ENCODE measurements at regions not wholly inside any gene's neighbourhood (a gene's known extent, or its start where the extent isn't known, plus 50 kb on each side); places are given as distances from the start of the nearest gene placed in this dataset.

- Mint-ChIP-seq H3K27me3 (ENCODE audit: low read depth) (no peaks in the 10 kb centered on the region), H3K36me3 (ENCODE audit: low read depth) (no peaks in the 10 kb centered on the region)
- no peak for TF ChIP-seq CTCF (IDR thresholded peaks at IDR 0.05; ENCODE audit: unreplicated experiment in 3 of 3)
Measured at GRCh38 chr4:19178835-19179234, 1072.9 kb upstream of the SLIT2 start.

GRCh38 chr4:19177616-19178015, 1074.1 kb upstream of the SLIT2 start:
- no peaks in the 10 kb centered on the region for H3K27me3 Mint-ChIP-seq (ENCODE audit: low read depth)
- peaks cover 3% of the 10 kb centered on the region for H3K9me3 Mint-ChIP-seq
- no peak for TF ChIP-seq CTCF (IDR thresholded peaks at IDR 0.05; ENCODE audit: unreplicated experiment in 3 of 3)
- H3K27ac Mint-ChIP-seq = no peak overlapping the region
- H3K4me3 Mint-ChIP-seq = no peak overlapping the region
- no peaks in the 10 kb centered on the region for H3K4me1 Mint-ChIP-seq
- H3K36me3 Mint-ChIP-seq (ENCODE audit: low read depth) = no peaks in the 10 kb centered on the region

More at GRCh38 chr4:19178835-19179234, 1072.9 kb upstream of the SLIT2 start:
- Mint-ChIP-seq H3K4me3 (no peak overlapping the region), H3K9me3 (peaks cover 3% of the 10 kb centered on the region), H3K27ac (no peak overlapping the region), H3K4me1 (no peaks in the 10 kb centered on the region)

DNA sequence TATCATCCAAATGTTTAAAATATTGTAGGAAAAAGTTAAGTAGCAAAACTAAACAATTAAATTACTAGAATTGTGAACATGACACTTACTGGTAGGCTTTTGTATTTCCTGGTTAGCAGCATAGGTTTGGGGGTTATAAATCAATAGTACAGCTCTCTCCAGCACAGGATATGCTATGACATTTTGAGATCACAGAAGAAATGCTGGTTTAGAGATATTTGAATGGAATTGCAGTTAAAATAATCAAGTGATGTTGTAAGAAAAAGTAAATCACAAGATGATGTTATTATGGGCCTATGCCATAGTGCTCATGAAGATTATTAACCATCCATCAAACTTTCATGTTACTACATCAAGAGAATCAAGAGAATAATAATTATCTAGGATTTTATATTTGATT, 1079.9 kb upstream of the SLIT2 start:
- no peaks in the 10 kb centered on the region for H3K4me1 Mint-ChIP-seq
- no peak overlapping the region for H3K4me3 Mint-ChIP-seq
- no peaks in the 10 kb centered on the region for H3K9me3 Mint-ChIP-seq
- H3K27me3 Mint-ChIP-seq (ENCODE audit: low read depth) = no peaks in the 10 kb centered on the region
- TF ChIP-seq CTCF (IDR thresholded peaks at IDR 0.05; ENCODE audit: unreplicated experiment in 3 of 3) = no peak
- H3K27ac Mint-ChIP-seq = no peak overlapping the region
- no peaks in the 10 kb centered on the region for H3K36me3 Mint-ChIP-seq (ENCODE audit: low read depth)

GRCh38 chr4:19167311-19167710, 1084.4 kb upstream of the SLIT2 start:
- H3K9me3 Mint-ChIP-seq = peaks cover 4% of the 10 kb centered on the region

GRCh38 chr4:19164334-19164733, 1087.4 kb upstream of the SLIT2 start:
- TF ChIP-seq CTCF (IDR thresholded peaks at IDR 0.05; ENCODE audit: unreplicated experiment in 3 of 3) = no peak

More at GRCh38 chr4:19167311-19167710, 1084.4 kb upstream of the SLIT2 start:
- Mint-ChIP-seq H3K27ac (no peak overlapping the region), H3K4me3 (no peak overlapping the region), H3K4me1 (no peaks in the 10 kb centered on the region), H3K36me3 (ENCODE audit: low read depth) (no peaks in the 10 kb centered on the region), H3K27me3 (ENCODE audit: low read depth) (no peaks in the 10 kb centered on the region)
- TF ChIP-seq CTCF (IDR thresholded peaks at IDR 0.05; ENCODE audit: unreplicated experiment in 3 of 3) = no peak

GRCh38 chr4:19159874-19160273, 1091.8 kb upstream of the SLIT2 start:
- Mint-ChIP-seq H3K27ac (peak overlapping the region in 1 of 3 experiments; percentile 11), H3K27me3 (ENCODE audit: low read depth) (no peaks in the 10 kb centered on the region), H3K9me3 (peaks cover 28% of the 10 kb centered on the region), H3K36me3 (ENCODE audit: low read depth) (peaks cover 15% of the 10 kb centered on the region), H3K4me3 (no peak overlapping the region), H3K4me1 (peaks cover 21% of the 10 kb centered on the region)
- TF ChIP-seq CTCF (IDR thresholded peaks at IDR 0.05; ENCODE audit: unreplicated experiment in 3 of 3) = no peak

More at GRCh38 chr4:19164334-19164733, 1087.4 kb upstream of the SLIT2 start:
- no peak overlapping the region for H3K27ac Mint-ChIP-seq
- H3K9me3 Mint-ChIP-seq = peaks cover 6% of the 10 kb centered on the region
- no peak overlapping the region for H3K4me3 Mint-ChIP-seq
- H3K27me3 Mint-ChIP-seq (ENCODE audit: low read depth) = no peaks in the 10 kb centered on the region
- peaks cover 5% of the 10 kb centered on the region for H3K4me1 Mint-ChIP-seq
- no peaks in the 10 kb centered on the region for H3K36me3 Mint-ChIP-seq (ENCODE audit: low read depth)
